RPMI8226 (cell line): ENCODE measurements at regions not wholly inside any gene's neighbourhood (a gene's known extent, or its start where the extent isn't known, plus 50 kb on each side); places are given as distances from the start of the nearest gene placed in this dataset.

Experiments used
- DNase-seq: peaks from one replicate; pipeline ENCODE4 v3.0.0-alpha.2; 2015

GRCh38 chr4:4735136-4735750, 124.2 kb upstream of the MSX1 start:
- DNase-seq = no peak

- no peak for DNase-seq
Measured at GRCh38 chr4:4734425-4734824, 125.0 kb upstream of the MSX1 start.

GRCh38 chr4:4733663-4734062, 125.8 kb upstream of the MSX1 start:
- no peak for DNase-seq

- DNase-seq = no peak
Measured at GRCh38 chr4:4730249-4730648, 129.2 kb upstream of the MSX1 start.

GRCh38 chr4:4729206-4729605, 130.3 kb upstream of the MSX1 start:
- no peak for DNase-seq

- DNase-seq = no peak
Measured at GRCh38 chr4:4727536-4727935, 131.9 kb upstream of the MSX1 start.

GRCh38 chr4:4726051-4726450, 133.4 kb upstream of the MSX1 start:
- no peak for DNase-seq

- no peak for DNase-seq
Measured at GRCh38 chr4:4724321-4724720, 135.1 kb upstream of the MSX1 start.

- no peak for DNase-seq
Measured at GRCh38 chr4:4721636-4722035, 137.8 kb upstream of the MSX1 start.

- no peak for DNase-seq
Measured at GRCh38 chr4:4720646-4721045, 138.8 kb upstream of the MSX1 start.

- no peak for DNase-seq
Measured at GRCh38 chr4:4719436-4719835, 140.0 kb upstream of the MSX1 start.

GRCh38 chr4:4717692-4718091, 141.8 kb upstream of the MSX1 start:
- DNase-seq = no peak

- no peak for DNase-seq
Measured at GRCh38 chr4:4714331-4714730, 145.1 kb upstream of the MSX1 start.

- DNase-seq = no peak
Measured at GRCh38 chr4:4712800-4713528, 146.5 kb upstream of the MSX1 start.

- no peak for DNase-seq
Measured at GRCh38 chr4:4711902-4712301, 147.6 kb upstream of the MSX1 start.

- no peak for DNase-seq
Measured at GRCh38 chr4:4709736-4710135, 149.7 kb upstream of the MSX1 start.

- no peak for DNase-seq
Measured at GRCh38 chr4:4704267-4704666, 155.2 kb upstream of the MSX1 start.

GRCh38 chr4:4697584-4697983, 155.7 kb upstream of the STX18 start:
- no peak for DNase-seq

GRCh38 chr4:4696530-4696929, 154.7 kb upstream of the STX18 start:
- no peak for DNase-seq

- no peak for DNase-seq
Measured at GRCh38 chr4:4695497-4695896, 153.6 kb upstream of the STX18 start.

GRCh38 chr4:4694827-4695226, 153.0 kb upstream of the STX18 start:
- no peak for DNase-seq

- DNase-seq = peak; percentile 8
Measured at GRCh38 chr4:4694296-4694772, 152.5 kb upstream of the STX18 start.

- DNase-seq = no peak
Measured at GRCh38 chr4:4693755-4694295, 152.0 kb upstream of the STX18 start.

- DNase-seq = peak; percentile 5
Measured at GRCh38 chr4:4693258-4693657, 151.4 kb upstream of the STX18 start.

- no peak for DNase-seq
Measured at GRCh38 chr4:4690854-4691253, 149.0 kb upstream of the STX18 start.
